ENCODE measurements at regions not wholly inside any gene's neighbourhood (a gene's known extent, or its start where the extent isn't known, plus 50 kb on each side); places are given as distances from the start of the nearest gene placed in this dataset.

- TF ChIP-seq, protein P1, sequence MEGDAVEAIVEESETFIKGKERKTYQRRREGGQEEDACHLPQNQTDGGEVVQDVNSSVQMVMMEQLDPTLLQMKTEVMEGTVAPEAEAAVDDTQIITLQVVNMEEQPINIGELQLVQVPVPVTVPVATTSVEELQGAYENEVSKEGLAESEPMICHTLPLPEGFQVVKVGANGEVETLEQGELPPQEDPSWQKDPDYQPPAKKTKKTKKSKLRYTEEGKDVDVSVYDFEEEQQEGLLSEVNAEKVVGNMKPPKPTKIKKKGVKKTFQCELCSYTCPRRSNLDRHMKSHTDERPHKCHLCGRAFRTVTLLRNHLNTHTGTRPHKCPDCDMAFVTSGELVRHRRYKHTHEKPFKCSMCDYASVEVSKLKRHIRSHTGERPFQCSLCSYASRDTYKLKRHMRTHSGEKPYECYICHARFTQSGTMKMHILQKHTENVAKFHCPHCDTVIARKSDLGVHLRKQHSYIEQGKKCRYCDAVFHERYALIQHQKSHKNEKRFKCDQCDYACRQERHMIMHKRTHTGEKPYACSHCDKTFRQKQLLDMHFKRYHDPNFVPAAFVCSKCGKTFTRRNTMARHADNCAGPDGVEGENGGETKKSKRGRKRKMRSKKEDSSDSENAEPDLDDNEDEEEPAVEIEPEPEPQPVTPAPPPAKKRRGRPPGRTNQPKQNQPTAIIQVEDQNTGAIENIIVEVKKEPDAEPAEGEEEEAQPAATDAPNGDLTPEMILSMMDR (IDR thresholded peaks at IDR 0.05; ENCODE audit: control extremely low read depth in 1 of 3, insufficient read depth in 1 of 3, low read depth in 1 of 3, low read length in 3 of 3): no peak
- no peak for TF ChIP-seq POLR2A (IDR thresholded peaks at IDR 0.05; ENCODE audit: control extremely low read depth in 1 of 2, low read depth in 2 of 2, low read length in 2 of 2)
Measured at GRCh38 chr4:35500812-35501211, 743.5 kb downstream of the ARAP2 start.
